MCF 10A (cell line): ENCODE measurements at regions not wholly inside any gene's neighbourhood (a gene's known extent, or its start where the extent isn't known, plus 50 kb on each side); places are given as distances from the start of the nearest gene placed in this dataset.

Source experiments
- BruUV-seq: library from RNA; stranded (reverse); fragments of 400-500 nt; replicated peaks from 2 replicates; lab custom pipeline; 2021; lab: Mats Ljungman, UMichigan
- CTCF ChIA-PET: fragments of 300-600 bp; sonication (Branson Sonifier 250); formaldehyde crosslinking; extraction: SDS; loops from one replicate; lab custom pipeline; 2021; ENCODE audit warnings: antibody characterized with exemption, inconsistent platforms; lab: Yijun Ruan, JAX
- POLR2A ChIA-PET: fragments of 300-600, 350-650 bp; sonication (Branson Sonifier 250); formaldehyde crosslinking; extraction: SDS; loops from one replicate; lab custom pipeline; 2020; ENCODE audit warnings: antibody characterized with exemption, inconsistent platforms; lab: Yijun Ruan, JAX
- DNase-seq: peaks from one replicate; pipeline ENCODE4 v3.0.0-alpha.2; 2018; ENCODE audit not compliant: unreplicated experiment
- H3K27ac Mint-ChIP-seq: one replicate; pipeline ENCODE4 v1.8.0; 2022; ENCODE audit warnings: mild to moderate bottlenecking, low read depth, mixed read lengths; ENCODE audit not compliant: unreplicated experiment
- H3K27me3 Mint-ChIP-seq: one replicate; pipeline ENCODE4 v1.8.0; 2022; ENCODE audit warnings: mixed read lengths; ENCODE audit not compliant: insufficient read depth, unreplicated experiment
- H3K36me3 Mint-ChIP-seq: one replicate; pipeline ENCODE4 v1.8.0; 2022; ENCODE audit warnings: mild to moderate bottlenecking, moderate library complexity, mixed read lengths; ENCODE audit not compliant: insufficient read depth, unreplicated experiment
- H3K4me1 Mint-ChIP-seq: one replicate; pipeline ENCODE4 v1.8.0; 2022; ENCODE audit warnings: mixed read lengths; ENCODE audit not compliant: insufficient read depth, unreplicated experiment
- H3K4me3 Mint-ChIP-seq: one replicate; pipeline ENCODE4 v1.8.0; 2022; ENCODE audit warnings: mild to moderate bottlenecking, moderate library complexity, mixed read lengths; ENCODE audit not compliant: unreplicated experiment
- H3K9me3 Mint-ChIP-seq: one replicate; pipeline ENCODE4 v1.8.0; 2022; ENCODE audit warnings: mixed read lengths; ENCODE audit not compliant: unreplicated experiment
- CTCF ChIP-seq: fragments of 200-600 bp; IDR thresholded peaks from one replicate; pipeline ENCODE4 v1.8.0; 2022; ENCODE audit warnings: antibody characterized with exemption, mild to moderate bottlenecking; ENCODE audit not compliant: unreplicated experiment
- intact Hi-C: fragments of 100-400 bp; cut with micrococcal nuclease; formaldehyde crosslinking; loops from 2 replicates; pipeline ENCODE4 v1.14.1; 2022

GRCh38 chrX:13401724-13402123 lies 81.9 kb upstream of the ATXN3L start:
- Mint-ChIP-seq H3K27me3 (peaks cover 17% of the 10 kb centered on the region), H3K9me3 (peaks cover 10% of the 10 kb centered on the region), H3K4me3 (no peak overlapping the region), H3K36me3 (peaks cover 4% of the 10 kb centered on the region), H3K27ac (no peak overlapping the region), H3K4me1 (peaks cover 27% of the 10 kb centered on the region)
- BruUV-seq = no TSS peak
- no peak for TF ChIP-seq CTCF
- intact Hi-C loops = no loop called here
- POLR2A ChIA-PET = no interaction called here
- DNase-seq = no peak
- CTCF ChIA-PET = interaction anchor here (0.6 to 1.1 kb wide), 2 partner anchors 22 to 455 kb away, joined by 3 to 5 read pairs; no protein-coding TSS in a partner anchor

GRCh38 chrX:13398839-13399238 lies 79.0 kb upstream of the ATXN3L start:
- Mint-ChIP-seq H3K27me3 (peaks cover 11% of the 10 kb centered on the region), H3K4me3 (no peak overlapping the region), H3K36me3 (no peaks in the 10 kb centered on the region), H3K27ac (peak overlapping the region; percentile 83), H3K9me3 (peaks cover 7% of the 10 kb centered on the region), H3K4me1 (peaks cover 33% of the 10 kb centered on the region)
- TF ChIP-seq CTCF = no peak
- ChIA-PET POLR2A (interaction anchor here (0.9 to 4.2 kb wide), 6 partner anchors 29 to 145 kb away, joined by 3 to 18 read pairs (median 3); no protein-coding TSS in a partner anchor), CTCF (interaction anchor here (1.5 kb wide), 2 partner anchors 29 to 89 kb away, joined by 3 read pairs; no protein-coding TSS in a partner anchor)
- DNase-seq = no peak
- intact Hi-C loops = loop anchor here (1.0 to 5.0 kb wide), 6 partner anchors 19 to 452 kb away; no protein-coding TSS in a partner anchor
- TSS peak; percentile 91 for BruUV-seq

- H3K4me3 Mint-ChIP-seq = peak overlapping the region; percentile 10
- TSS peak; percentile 37 for BruUV-seq
Measured at GRCh38 chrX:13397878-13398818, 78.3 kb upstream of the ATXN3L start.

More at GRCh38 chrX:13397878-13398818, 78.3 kb upstream of the ATXN3L start:
- H3K27ac Mint-ChIP-seq = peak overlapping the region; percentile 83
- H3K27me3 Mint-ChIP-seq = peaks cover 11% of the 10 kb centered on the region
- H3K4me1 Mint-ChIP-seq = peaks cover 33% of the 10 kb centered on the region
- TF ChIP-seq CTCF = no peak
- intact Hi-C loops = loop anchor here (1.0 to 5.0 kb wide), 6 partner anchors 18 to 451 kb away; no protein-coding TSS in a partner anchor
- CTCF ChIA-PET = interaction anchor here (0.8 to 1.5 kb wide), 5 partner anchors 29 to 451 kb away, joined by 3 to 6 read pairs (median 3); no protein-coding TSS in a partner anchor
- POLR2A ChIA-PET = interaction anchor here (0.9 to 4.2 kb wide), 9 partner anchors 10 to 144 kb away, joined by 3 to 18 read pairs (median 3); no protein-coding TSS in a partner anchor
- DNase-seq = peak; percentile 98
- peaks cover 7% of the 10 kb centered on the region for H3K9me3 Mint-ChIP-seq
- H3K36me3 Mint-ChIP-seq = no peaks in the 10 kb centered on the region
